Chondrocyte (in vitro differentiated cells): ENCODE measurements at regions not wholly inside any gene's neighbourhood (a gene's known extent, or its start where the extent isn't known, plus 50 kb on each side); places are given as distances from the start of the nearest gene placed in this dataset.
A peak's percentile ranks its signal among the peaks of the same experiment; 100 is the strongest.

Experiments used
- DNase-seq: peaks from one replicate; pipeline ENCODE4 v3.0.0; 2021; ENCODE audit warnings: mixed read lengths, low spot score
- H3K27ac Mint-ChIP-seq: one replicate; pipeline ENCODE4 v1.8.0; 2021; ENCODE audit warnings: mild to moderate bottlenecking, moderate library complexity, mixed read lengths; ENCODE audit not compliant: unreplicated experiment
- H3K27me3 Mint-ChIP-seq: 2 replicates; pipeline ENCODE4 v1.8.0; 2021; ENCODE audit warnings: low read depth, mixed read lengths
- H3K36me3 Mint-ChIP-seq: 2 replicates; pipeline ENCODE4 v1.8.0; 2021; ENCODE audit warnings: low read depth, mixed read lengths
- H3K4me1 Mint-ChIP-seq: 2 replicates; pipeline ENCODE4 v1.8.0; 2021; ENCODE audit warnings: low read depth, mild to moderate bottlenecking, mixed read lengths
- H3K4me3 Mint-ChIP-seq: one replicate; pipeline ENCODE4 v1.8.0; 2021; ENCODE audit warnings: mild to moderate bottlenecking, moderate library complexity, mixed read lengths; ENCODE audit not compliant: unreplicated experiment
- H3K9me3 Mint-ChIP-seq: 2 replicates; pipeline ENCODE4 v1.8.0; 2021; ENCODE audit warnings: low read depth, mixed read lengths
- CTCF ChIP-seq: fragments of 200-600 bp; sonication (generic); IDR thresholded peaks from 2 replicates; pipeline ENCODE4 v1.5.0; 2021; ENCODE audit warnings: antibody characterized with exemption, mild to moderate bottlenecking, moderate library complexity

DNA sequence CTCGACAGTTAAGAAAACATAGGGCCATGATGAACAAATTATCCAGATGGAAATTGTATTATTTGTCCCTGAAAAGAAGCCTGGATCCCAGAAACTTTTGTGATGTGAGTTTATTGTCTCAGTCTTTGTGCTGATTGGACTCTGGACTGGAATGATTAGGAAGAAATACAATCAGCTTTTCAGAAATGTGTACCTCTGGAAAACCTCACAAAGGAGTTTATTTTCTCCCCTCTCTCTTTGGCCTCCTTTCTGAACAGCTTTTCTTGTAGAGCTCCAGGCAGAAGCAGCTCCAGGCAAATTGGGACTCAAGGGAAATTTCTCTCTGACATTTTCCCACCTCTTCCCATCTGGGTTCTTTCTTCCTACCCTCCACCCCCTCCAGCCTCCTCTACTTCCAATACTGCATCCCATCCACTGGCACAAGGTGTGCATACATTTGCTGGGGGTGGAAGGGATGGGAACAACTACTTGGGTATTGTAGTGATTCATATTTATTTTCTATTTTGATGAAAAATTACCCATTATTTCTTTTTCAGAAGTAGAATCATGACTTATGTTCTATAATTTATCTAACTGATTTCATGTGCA, 119.7 kb downstream of the CD47 start:
- H3K36me3 Mint-ChIP-seq: no peaks in the 10 kb centered on the region
- peaks cover 26% of the 10 kb centered on the region for H3K4me1 Mint-ChIP-seq
- H3K9me3 Mint-ChIP-seq: no peaks in the 10 kb centered on the region

DNA sequence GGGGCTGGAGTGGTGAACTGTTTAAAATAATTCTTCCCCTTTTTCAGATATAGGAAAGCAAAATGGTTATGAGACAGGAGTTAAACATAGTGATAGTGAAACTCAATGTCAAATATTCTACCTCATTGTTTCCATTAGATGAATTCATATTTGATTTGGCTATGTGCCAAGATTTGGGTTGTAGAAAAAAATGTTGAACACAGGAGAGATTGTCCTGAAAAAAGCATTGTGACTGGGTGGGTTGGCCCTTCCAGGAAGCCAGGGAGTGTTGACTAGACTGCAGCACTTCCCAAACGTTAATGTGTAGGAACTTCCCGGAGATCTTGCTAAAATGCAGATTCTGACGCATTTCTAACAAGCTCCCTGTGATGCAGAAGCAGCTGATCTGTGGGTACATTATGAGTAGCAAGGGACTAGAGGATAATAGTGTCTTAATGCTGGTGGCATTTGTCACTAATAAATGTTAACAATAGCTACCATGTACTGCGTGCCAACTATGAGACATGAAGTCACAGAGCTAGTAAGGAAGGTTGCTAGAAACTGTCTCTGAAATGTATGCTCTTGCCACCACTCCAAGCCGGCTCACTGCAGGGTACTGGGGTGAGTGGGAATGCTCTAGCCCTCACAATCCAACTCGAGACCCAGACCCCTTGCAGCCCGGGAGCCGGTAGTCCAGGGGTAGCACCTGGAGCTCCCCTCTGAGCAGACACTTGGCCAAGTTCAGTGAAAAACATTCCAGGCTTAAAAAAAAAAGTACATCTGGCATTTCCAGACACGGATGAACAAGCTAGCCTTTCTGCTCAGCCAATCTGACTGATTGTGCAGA, 120.6 kb downstream of the CD47 start:
- DNase-seq: no peak
- Mint-ChIP-seq H3K36me3 (no peaks in the 10 kb centered on the region), H3K27ac (peak overlapping the region; percentile 76), H3K4me3 (no peak overlapping the region), H3K27me3 (no peaks in the 10 kb centered on the region), H3K4me1 (peaks cover 26% of the 10 kb centered on the region), H3K9me3 (no peaks in the 10 kb centered on the region)
- no peak for TF ChIP-seq CTCF

More for the DNA sequence above, 119.7 kb downstream of the CD47 start:
- no peak for TF ChIP-seq CTCF
- H3K27me3 Mint-ChIP-seq: no peaks in the 10 kb centered on the region
- H3K4me3 Mint-ChIP-seq: no peak overlapping the region
- no peak for DNase-seq
- no peak overlapping the region for H3K27ac Mint-ChIP-seq

GRCh38 chr3:107969525-107969924, 121.3 kb downstream of the CD47 start:
- H3K27ac Mint-ChIP-seq: no peak overlapping the region
- no peaks in the 10 kb centered on the region for H3K9me3 Mint-ChIP-seq
- no peaks in the 10 kb centered on the region for H3K36me3 Mint-ChIP-seq
- peaks cover 26% of the 10 kb centered on the region for H3K4me1 Mint-ChIP-seq
- H3K27me3 Mint-ChIP-seq: no peaks in the 10 kb centered on the region
- no peak for TF ChIP-seq CTCF
- no peak for DNase-seq
- no peak overlapping the region for H3K4me3 Mint-ChIP-seq

DNA sequence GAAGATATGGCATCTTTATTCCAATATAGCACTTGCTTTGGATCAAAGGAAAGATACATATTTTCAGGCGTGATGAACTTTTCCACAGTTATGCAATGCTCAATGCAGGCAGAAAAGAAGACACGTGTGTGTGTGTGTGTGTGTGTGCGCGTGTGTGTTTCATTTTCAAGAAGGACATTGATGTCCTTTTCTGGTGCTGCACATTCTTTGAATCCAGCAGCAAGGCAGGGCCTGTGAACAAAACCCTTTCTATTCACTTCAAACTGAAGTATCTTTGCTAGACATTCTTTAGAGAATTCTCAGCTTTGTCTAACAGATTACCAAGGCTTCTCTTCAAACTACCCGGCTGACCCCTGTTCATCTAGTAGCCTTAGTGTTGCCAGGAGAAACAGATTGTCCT, 124.6 kb downstream of the CD47 start:
- no peaks in the 10 kb centered on the region for H3K9me3 Mint-ChIP-seq
- TF ChIP-seq CTCF: no peak
- H3K27me3 Mint-ChIP-seq: no peaks in the 10 kb centered on the region
- no peak overlapping the region for H3K27ac Mint-ChIP-seq
- no peaks in the 10 kb centered on the region for H3K36me3 Mint-ChIP-seq
- H3K4me3 Mint-ChIP-seq: no peak overlapping the region
- no peak for DNase-seq
- peaks cover 26% of the 10 kb centered on the region for H3K4me1 Mint-ChIP-seq

DNA sequence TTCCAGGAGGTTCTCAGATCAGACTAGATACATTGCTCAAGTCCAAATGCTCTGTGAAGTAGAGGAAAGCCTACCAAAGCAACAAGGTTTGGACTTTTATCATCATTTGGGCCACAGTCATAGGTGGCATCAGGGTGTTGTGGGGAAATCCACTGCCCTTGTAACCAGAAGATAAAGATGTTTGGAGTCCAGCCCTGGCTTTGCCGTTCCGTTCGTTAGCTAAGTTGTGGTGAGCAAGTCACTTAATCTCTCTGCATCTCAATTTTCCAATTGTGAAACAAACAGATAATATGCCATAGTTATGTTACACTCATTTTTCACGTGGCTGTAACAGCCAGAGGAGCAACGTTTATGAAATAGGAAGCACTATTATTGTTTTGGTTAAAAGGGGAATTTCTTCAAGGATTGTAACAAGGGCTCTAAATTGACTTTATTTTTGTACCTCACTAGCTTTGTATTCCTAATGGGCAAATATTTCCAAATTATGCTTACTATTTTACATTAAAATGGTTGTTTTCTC, 125.6 kb downstream of the CD47 start:
- Mint-ChIP-seq H3K27me3 (no peaks in the 10 kb centered on the region), H3K9me3 (no peaks in the 10 kb centered on the region), H3K36me3 (no peaks in the 10 kb centered on the region), H3K4me3 (no peak overlapping the region), H3K27ac (no peak overlapping the region), H3K4me1 (peaks cover 15% of the 10 kb centered on the region)
- TF ChIP-seq CTCF: no peak
- no peak for DNase-seq
